Adipose tissue (tissue), 3 donors: ENCODE measurements at regions not wholly inside any gene's neighbourhood (a gene's known extent, or its start where the extent isn't known, plus 50 kb on each side); places are given as distances from the start of the nearest gene placed in this dataset.

Experiments used
- H3K27ac ChIP-seq: one replicate; pipeline ENCODE4 v1.5.1; 2013; ENCODE audit warnings: low read depth, low read length
- WGBS, 3 donors: extraction: QIAGEN DNeasy Blood & Tissue Kit; methylation state at CpG; one replicate each; pipeline ENCODE4 v1.1.7; 2013; 5-methylcytosine and 5-hydroxymethylcytosine counted together
- donor health status: healthy with polysubstance abuse.
- donor health status: Bipolar disorder and iron deficiency.
- donor health status: healthy.

DNA sequence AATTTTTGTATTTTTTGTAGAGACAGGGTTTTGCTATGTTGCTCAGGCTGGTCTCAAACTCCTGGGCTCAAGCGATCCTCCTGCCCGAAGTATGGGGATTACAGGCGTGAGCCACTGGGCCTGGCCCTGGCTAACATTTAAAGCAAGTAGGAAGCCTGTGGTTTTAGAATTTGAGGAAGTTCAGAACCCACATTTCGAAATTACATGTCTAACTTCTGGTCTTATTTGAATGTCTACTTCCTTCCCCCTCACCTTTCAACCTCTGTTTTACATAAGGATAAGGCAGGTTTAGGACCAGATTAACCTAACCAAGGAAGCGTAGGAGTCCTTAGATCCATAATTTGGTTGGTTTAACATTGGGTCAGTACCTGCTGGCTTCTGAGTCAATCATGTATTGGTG lies 120.5 kb upstream of the PROK2 start:
- H3K27ac ChIP-seq: no peak overlapping the region
- WGBS, 3 donors: 59 to 76% (median 62%) methylated on average over 5 of the region's 5 CpGs

GRCh38 chr3:71903936-71904335 lies 119.0 kb upstream of the PROK2 start:
- 89 to 95% (median 93%) methylated on average over 6 of the region's 6 CpGs for WGBS, 3 donors
- no peak overlapping the region for H3K27ac ChIP-seq

GRCh38 chr3:71903112-71903495 lies 118.2 kb upstream of the PROK2 start:
- 25 to 42% (median 28%) methylated on average over 2 of the region's 2 CpGs for WGBS, 3 donors
- no peak overlapping the region for H3K27ac ChIP-seq

DNA sequence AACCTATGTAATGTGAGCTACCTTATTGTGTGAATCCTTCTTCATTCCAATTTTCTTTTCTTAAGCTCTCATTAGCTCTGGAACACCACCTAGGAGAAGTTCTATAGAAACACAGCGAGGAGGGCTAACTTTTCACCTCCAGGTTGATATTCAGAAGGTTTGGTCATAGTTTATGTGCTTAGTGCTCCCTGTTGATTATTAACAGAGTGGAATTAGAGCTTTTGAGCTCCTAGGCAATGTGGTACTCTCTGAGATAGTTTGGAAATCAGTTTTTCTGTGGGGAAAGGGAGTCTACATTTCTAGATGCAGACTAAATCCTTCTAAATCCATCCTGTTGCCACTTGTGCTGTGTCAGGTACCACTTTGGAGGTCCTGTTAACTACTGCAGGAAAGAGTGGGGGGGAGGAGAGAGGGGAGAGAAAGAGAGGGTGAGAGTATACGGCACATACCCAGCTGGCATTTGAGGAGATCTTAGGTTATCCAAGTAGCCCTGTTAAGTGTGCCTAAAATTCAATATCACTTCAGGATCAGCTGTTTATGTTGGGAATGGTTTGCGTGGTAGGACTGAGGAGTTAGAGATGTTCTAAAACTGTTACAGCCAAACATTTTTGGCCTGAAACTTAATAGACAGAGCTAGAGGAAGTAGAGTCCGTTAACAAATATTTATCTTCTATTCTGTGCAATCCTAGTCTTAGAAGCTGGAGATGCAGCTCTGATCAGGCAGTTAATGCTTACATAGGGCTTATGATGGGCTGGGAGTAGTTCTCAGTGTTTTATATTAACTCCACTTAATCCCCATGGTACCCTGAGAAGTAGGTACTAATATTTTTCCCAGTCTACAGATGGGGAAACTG lies 117.5 kb upstream of the PROK2 start:
- 65 to 83% (median 81%) methylated on average over 4 of the region's 4 CpGs for WGBS, 3 donors
- no peak overlapping the region for H3K27ac ChIP-seq

GRCh38 chr3:71901645-71902044 lies 116.7 kb upstream of the PROK2 start:
- 92 to 95% (median 93%) methylated on average over 9 of the region's 9 CpGs for WGBS, 3 donors
- H3K27ac ChIP-seq: no peak overlapping the region

- WGBS, 3 donors: 85 to 97% (median 90%) methylated on average over 2 of the region's 2 CpGs
- no peak overlapping the region for H3K27ac ChIP-seq
Observed at GRCh38 chr3:71900057-71900456, 115.1 kb upstream of the PROK2 start.

DNA sequence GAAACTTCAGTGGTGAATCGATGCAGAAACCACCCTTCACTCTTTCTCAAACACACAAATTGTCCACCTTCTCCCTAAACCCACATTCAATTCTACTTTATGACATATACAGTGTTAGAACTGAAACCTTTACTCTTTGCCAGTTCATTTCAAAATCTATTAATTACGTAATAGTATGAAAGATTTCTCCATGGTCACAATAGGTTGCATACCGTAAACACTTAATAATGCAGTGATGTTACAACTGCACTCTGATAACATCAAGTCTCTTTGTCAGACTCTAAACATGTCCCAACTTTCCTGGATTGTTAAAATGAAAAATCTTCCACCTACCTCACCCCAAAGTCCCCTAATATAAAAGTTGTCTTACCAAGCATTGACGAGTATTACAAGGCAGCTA lies 111.8 kb upstream of the PROK2 start:
- no peak overlapping the region for H3K27ac ChIP-seq
- 65 to 84% (median 67%) methylated on average over 4 of the region's 4 CpGs for WGBS, 3 donors

DNA sequence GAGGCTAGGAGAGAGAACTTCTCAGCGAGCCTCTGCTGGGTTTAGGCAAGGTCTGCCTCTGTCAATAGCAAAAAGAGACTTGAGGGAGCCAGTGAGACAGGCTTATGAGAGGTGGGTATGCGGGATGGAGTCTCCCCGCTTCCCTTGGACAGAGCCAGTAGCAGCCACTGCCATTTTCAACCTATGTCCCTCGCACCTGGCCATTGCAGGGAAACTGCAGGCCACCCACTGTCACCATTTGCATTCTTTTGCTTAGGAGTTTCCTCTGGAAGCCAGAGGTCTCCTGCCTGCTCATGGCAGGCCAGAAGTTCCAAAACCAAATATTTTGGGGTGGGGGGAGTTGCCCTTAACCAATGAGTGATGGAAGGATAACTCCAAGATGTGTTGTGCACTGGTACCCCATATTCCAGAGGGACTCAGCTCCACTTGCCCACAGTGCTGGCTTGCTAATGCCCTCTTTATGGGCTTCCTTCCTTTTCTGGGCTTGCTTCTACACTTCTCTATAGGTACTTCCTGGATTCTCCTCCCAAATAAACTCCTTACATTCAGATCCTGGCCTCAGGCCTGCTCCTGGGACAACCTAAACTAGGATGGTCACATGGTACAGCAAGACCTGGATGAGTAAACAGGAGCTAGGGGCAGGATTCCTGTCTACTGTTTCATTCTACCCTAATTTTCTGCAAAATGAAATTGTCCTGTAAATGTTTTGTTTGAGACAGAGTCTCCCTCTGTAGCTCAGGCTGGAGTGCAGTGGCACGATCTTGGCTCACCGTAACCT lies 108.9 kb upstream of the PROK2 start:
- 84 to 95% (median 93%) methylated on average over 6 of the region's 6 CpGs for WGBS, 3 donors
- H3K27ac ChIP-seq: no peak overlapping the region

- H3K27ac ChIP-seq: no peak overlapping the region
- 75 to 86% (median 78%) methylated on average over 6 of the region's 6 CpGs for whole genome bisulfite sequencing, 3 donors
Observed at GRCh38 chr3:71893122-71893521, 108.2 kb upstream of the PROK2 start.

DNA sequence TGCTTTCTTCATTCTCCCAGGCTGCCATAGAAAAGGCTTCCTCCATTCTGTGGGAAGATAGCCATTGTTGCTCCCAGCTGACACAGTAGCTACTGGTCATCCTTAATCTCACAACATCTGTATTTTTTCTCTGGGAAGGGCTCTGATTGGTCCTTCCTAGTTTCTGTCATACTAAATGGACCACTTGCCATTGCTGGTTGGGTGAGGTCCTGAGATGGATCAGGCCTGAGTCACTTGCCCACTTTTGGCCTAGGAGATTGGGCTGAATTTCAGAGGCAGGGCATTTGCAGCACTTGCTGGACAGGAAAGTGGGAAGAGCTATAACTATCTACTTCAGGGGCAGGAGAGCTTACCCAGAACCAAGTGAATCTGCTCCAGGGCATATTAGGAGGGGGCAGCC lies 106.5 kb upstream of the PROK2 start:
- H3K27ac ChIP-seq: no peak overlapping the region

DNA sequence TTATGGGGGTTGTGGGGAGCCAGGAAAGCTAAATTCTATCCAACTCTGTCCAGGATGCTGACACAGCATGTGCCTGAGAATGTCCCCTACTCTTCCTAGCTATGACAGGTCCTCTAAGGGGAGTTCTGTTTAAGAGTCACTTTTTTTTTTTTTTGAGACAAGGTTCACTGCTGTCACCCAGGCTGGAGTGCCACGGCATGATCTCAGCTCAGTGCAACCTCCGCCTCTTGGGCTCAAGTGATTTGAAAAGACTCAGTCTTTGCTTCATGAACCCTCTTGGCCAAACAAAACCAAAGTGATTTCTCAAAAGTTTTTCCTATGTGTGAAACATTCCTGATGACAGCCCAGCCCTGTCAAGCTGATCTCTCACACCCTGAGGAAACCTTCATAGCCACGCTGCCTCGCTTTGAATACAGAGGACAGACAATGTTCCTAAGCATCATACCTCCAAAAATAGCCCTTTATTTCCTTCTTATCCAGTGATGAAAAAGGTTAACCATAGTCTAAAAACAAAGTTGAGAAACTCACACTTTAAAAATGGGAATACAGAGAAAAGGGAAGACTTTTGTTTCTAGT lies 105.5 kb upstream of the PROK2 start:
- no peak overlapping the region for H3K27ac ChIP-seq
- WGBS, 3 donors: 77 to 83% (median 77%) methylated on average over 4 of the region's 4 CpGs

GRCh38 chr3:71887256-71887655 lies 102.3 kb upstream of the PROK2 start:
- WGBS, 3 donors: 86 to 91% (median 87%) methylated on average over 2 of the region's 2 CpGs
- no peak overlapping the region for H3K27ac ChIP-seq

GRCh38 chr3:71885006-71885405 lies 100.1 kb upstream of the PROK2 start:
- no peak overlapping the region for H3K27ac ChIP-seq

GRCh38 chr3:71881732-71882131 lies 96.8 kb upstream of the PROK2 start:
- WGBS, 3 donors: 76 to 90% (median 88%) methylated on average over 2 of the region's 2 CpGs
- no peak overlapping the region for H3K27ac ChIP-seq

- H3K27ac ChIP-seq: no peak overlapping the region
- WGBS, 3 donors: 60 to 81% (median 79%) methylated on average over 2 of the region's 2 CpGs
Observed at GRCh38 chr3:71881041-71881440, 96.1 kb upstream of the PROK2 start.

DNA sequence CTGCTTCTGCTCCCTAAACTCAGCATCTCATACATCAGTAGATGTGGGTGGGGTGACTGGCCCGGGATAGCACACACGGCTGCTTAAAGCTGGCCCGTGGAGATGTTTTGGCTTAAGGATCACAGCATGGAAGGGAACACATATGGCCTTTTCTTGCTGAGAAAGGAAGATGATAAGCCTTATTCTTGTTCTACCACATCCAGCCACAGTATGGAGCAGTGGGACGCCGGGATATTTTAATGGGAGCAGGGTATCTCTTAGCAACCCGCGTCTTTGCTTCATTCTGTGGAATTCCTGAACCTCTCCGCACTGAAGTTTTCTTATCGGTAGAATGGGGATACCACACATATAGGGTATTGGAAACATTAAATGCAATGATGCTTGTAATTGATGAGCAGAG lies 94.1 kb upstream of the PROK2 start:
- WGBS, 3 donors: 79 to 88% (median 85%) methylated on average over 9 of the region's 9 CpGs

GRCh38 chr3:71876135-71877105 lies 91.5 kb upstream of the PROK2 start:
- H3K27ac ChIP-seq: no peak overlapping the region
- WGBS, 3 donors: 70 to 74% (median 72%) methylated on average over 8 of the region's 8 CpGs

More for the DNA sequence above, 94.1 kb upstream of the PROK2 start:
- H3K27ac ChIP-seq: no peak overlapping the region

- 23 to 33% (median 24%) methylated on average over 3 to 4 of the region's 4 CpGs for WGBS, 3 donors
Observed at GRCh38 chr3:71875461-71875947, 90.6 kb upstream of the PROK2 start.

More at GRCh38 chr3:71875461-71875947, 90.6 kb upstream of the PROK2 start:
- no peak overlapping the region for H3K27ac ChIP-seq
